ENCODE measurements at regions not wholly inside any gene's neighbourhood (a gene's known extent, or its start where the extent isn't known, plus 50 kb on each side); places are given as distances from the start of the nearest gene placed in this dataset.

DNA sequence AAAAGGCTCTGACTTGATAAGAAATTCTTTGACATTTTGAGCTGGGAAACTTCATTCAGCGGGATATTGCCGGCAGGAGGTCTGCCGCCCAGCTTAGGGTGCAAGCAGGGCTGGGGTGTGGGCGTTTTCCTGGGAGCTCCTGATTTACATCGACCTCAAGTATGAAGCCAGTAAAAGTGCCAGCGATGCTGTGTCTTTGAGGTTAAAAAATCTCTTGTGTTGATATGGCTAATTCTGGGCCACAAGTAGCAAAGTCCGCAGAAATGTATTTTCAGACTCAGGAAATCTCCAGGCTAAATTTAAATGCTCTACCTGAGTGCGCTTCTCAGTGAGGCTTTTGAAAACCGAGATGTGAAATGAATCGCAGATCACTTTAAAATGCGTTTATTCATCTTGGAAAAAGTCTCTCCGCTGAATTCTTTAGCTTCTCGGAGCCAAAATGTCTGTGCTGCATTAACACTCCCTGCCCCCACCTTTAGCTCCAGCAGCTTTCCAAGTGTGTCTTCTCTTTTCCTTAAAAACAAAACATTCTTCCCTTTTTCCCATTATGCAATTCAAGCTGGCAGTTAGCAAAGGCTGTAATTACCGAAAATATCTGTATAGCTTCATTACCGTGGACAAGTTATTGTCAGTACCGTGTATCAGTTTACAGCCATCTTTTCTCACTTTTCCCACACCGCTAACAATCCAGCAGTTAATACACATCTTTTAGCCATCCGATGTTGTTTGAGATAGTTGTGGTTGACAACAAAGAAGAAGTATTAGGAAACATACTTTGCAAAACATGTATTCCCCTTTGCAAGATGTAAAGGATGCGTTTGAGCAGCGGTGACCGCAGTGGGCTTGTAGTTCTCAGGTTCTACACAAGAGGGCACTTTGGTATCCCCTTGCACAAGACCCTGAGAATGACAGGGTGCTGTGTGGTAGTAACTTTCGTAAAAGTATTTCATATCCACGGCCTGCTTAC, 136.0 kb upstream of the STX18 start:
- DNase-seq, result no peak
- CTCF ChIA-PET, result no interaction called here
- BruUV-seq (replicated peaks), result no TSS peak
- H3K4me1 Mint-ChIP-seq (ENCODE audit: low read depth, unreplicated experiment), result no peaks in the 10 kb centered on the region
- H3K27me3 Mint-ChIP-seq (ENCODE audit: unreplicated experiment), result no peaks in the 10 kb centered on the region
- intact Hi-C loops (cut with micrococcal nuclease; ENCODE audit: unreplicated experiment), result no loop called here
- TF ChIP-seq, protein P1, sequence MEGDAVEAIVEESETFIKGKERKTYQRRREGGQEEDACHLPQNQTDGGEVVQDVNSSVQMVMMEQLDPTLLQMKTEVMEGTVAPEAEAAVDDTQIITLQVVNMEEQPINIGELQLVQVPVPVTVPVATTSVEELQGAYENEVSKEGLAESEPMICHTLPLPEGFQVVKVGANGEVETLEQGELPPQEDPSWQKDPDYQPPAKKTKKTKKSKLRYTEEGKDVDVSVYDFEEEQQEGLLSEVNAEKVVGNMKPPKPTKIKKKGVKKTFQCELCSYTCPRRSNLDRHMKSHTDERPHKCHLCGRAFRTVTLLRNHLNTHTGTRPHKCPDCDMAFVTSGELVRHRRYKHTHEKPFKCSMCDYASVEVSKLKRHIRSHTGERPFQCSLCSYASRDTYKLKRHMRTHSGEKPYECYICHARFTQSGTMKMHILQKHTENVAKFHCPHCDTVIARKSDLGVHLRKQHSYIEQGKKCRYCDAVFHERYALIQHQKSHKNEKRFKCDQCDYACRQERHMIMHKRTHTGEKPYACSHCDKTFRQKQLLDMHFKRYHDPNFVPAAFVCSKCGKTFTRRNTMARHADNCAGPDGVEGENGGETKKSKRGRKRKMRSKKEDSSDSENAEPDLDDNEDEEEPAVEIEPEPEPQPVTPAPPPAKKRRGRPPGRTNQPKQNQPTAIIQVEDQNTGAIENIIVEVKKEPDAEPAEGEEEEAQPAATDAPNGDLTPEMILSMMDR (IDR thresholded peaks at IDR 0.05; ENCODE audit: unreplicated experiment), result no peak
- no peak overlapping the region for H3K4me3 Mint-ChIP-seq (ENCODE audit: low read depth, unreplicated experiment)
- no peaks in the 10 kb centered on the region for H3K9me3 Mint-ChIP-seq (ENCODE audit: low read depth, unreplicated experiment)
- no peaks in the 10 kb centered on the region for H3K36me3 Mint-ChIP-seq (ENCODE audit: insufficient read depth, unreplicated experiment)
- no peak overlapping the region for H3K27ac Mint-ChIP-seq (ENCODE audit: unreplicated experiment)

DNA sequence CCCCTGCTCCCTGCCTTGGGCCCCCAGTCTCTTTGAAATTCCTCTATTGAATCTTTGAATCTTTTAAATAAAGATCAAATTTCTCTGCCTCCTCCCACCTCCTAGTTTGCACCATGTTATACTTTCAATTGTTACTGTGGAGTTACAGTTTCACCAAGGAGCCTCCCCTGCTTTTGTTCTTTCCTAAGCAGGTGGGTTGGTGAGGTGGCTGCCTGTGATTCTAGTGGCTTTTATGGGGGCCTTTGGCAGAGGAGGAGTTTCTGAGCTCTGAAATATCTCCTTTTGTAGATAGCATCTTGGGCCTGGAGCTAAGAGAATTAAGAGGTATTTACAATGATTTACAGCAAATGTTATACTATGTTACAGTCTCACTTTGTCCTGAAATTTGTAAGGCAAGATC, 133.8 kb upstream of the STX18 start:
- H3K27ac Mint-ChIP-seq (ENCODE audit: unreplicated experiment), result no peak overlapping the region
- TF ChIP-seq, protein P1 (IDR thresholded peaks at IDR 0.05; ENCODE audit: unreplicated experiment), result no peak
- no peak for DNase-seq
- intact Hi-C loops (cut with micrococcal nuclease; ENCODE audit: unreplicated experiment), result no loop called here
- no TSS peak for BruUV-seq (replicated peaks)
- no peaks in the 10 kb centered on the region for H3K27me3 Mint-ChIP-seq (ENCODE audit: unreplicated experiment)
- CTCF ChIA-PET, result no interaction called here
- H3K9me3 Mint-ChIP-seq (ENCODE audit: low read depth, unreplicated experiment), result no peaks in the 10 kb centered on the region
- H3K36me3 Mint-ChIP-seq (ENCODE audit: insufficient read depth, unreplicated experiment), result no peaks in the 10 kb centered on the region
- no peak overlapping the region for H3K4me3 Mint-ChIP-seq (ENCODE audit: low read depth, unreplicated experiment)
- no peaks in the 10 kb centered on the region for H3K4me1 Mint-ChIP-seq (ENCODE audit: low read depth, unreplicated experiment)

DNA sequence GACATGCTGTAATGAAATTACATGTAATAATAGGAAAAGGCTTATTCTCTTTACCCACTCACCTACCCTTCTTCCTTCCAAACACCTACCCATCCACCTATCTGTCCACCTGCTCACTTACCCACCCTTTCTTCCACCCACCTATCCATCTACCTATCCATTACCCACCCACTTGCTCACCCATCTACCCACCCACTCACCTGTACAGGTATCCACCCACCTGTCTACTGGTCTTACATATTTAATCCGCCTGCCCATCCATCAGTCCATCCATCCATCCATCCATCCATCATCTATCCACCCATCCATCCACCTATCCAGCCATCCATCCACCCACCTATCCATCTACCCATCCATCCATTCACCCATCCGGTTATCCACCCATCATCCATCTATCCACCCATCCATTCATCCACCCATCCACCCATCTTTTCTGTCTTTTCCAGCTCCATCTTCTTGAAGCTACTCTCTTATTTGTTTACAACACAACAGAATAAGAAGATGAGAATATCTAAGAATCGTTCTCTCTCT, 133.3 kb upstream of the STX18 start:
- CTCF ChIA-PET, result no interaction called here
- Mint-ChIP-seq H3K4me3 (ENCODE audit: low read depth, unreplicated experiment) (no peak overlapping the region), H3K27me3 (ENCODE audit: unreplicated experiment) (no peaks in the 10 kb centered on the region), H3K9me3 (ENCODE audit: low read depth, unreplicated experiment) (no peaks in the 10 kb centered on the region), H3K4me1 (ENCODE audit: low read depth, unreplicated experiment) (no peaks in the 10 kb centered on the region), H3K27ac (ENCODE audit: unreplicated experiment) (no peak overlapping the region), H3K36me3 (ENCODE audit: insufficient read depth, unreplicated experiment) (no peaks in the 10 kb centered on the region)
- no TSS peak for BruUV-seq (replicated peaks)
- intact Hi-C loops (cut with micrococcal nuclease; ENCODE audit: unreplicated experiment), result no loop called here
- DNase-seq, result no peak
- TF ChIP-seq, protein P1 (IDR thresholded peaks at IDR 0.05; ENCODE audit: unreplicated experiment), result no peak

DNA sequence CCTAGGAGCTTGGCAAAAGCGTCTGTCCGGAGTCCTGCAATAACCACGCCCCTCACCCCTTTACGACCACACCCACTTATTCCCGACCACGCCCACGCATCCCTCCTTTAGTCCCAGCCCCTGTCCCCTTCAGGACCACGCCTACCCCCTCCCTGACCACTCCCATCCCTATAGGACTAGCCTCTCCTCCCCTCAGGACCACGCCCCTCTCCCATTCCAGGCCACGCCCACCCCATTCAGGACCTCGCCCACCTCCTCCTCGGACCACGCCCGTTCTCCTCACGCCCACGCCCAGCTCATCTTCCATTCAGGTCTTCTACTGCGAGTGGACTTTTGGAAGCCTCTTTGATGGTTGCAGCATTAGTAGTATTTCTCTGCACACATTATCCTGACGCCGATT, 131.2 kb upstream of the STX18 start:
- no peaks in the 10 kb centered on the region for H3K4me1 Mint-ChIP-seq (ENCODE audit: low read depth, unreplicated experiment)
- intact Hi-C loops (cut with micrococcal nuclease; ENCODE audit: unreplicated experiment), result no loop called here
- no peak overlapping the region for H3K27ac Mint-ChIP-seq (ENCODE audit: unreplicated experiment)
- no peaks in the 10 kb centered on the region for H3K27me3 Mint-ChIP-seq (ENCODE audit: unreplicated experiment)
- TF ChIP-seq, protein P1 (IDR thresholded peaks at IDR 0.05; ENCODE audit: unreplicated experiment), result no peak
- H3K4me3 Mint-ChIP-seq (ENCODE audit: low read depth, unreplicated experiment), result no peak overlapping the region
- no peaks in the 10 kb centered on the region for H3K36me3 Mint-ChIP-seq (ENCODE audit: insufficient read depth, unreplicated experiment)
- CTCF ChIA-PET, result no interaction called here
- BruUV-seq (replicated peaks), result no TSS peak
- DNase-seq, result no peak
- no peaks in the 10 kb centered on the region for H3K9me3 Mint-ChIP-seq (ENCODE audit: low read depth, unreplicated experiment)
